DMS 273 (cell line): ENCODE measurements at regions not wholly inside any gene's neighbourhood (a gene's known extent, or its start where the extent isn't known, plus 50 kb on each side); places are given as distances from the start of the nearest gene placed in this dataset.

Experiments
- DNase-seq: peaks from one replicate; lab custom pipeline; 2025; ENCODE audit not compliant: unreplicated experiment; lab: John Stamatoyannopoulos, UW

GRCh38 chr15:61743345-61743909 lies 316.8 kb downstream of the VPS13C start:
- no peak for DNase-seq

GRCh38 chr15:61742591-61742990 lies 317.7 kb downstream of the VPS13C start:
- no peak for DNase-seq

GRCh38 chr15:61736790-61737189 lies 323.5 kb downstream of the VPS13C start:
- DNase-seq: no peak

GRCh38 chr15:61731099-61731498 lies 329.1 kb downstream of the VPS13C start:
- DNase-seq: no peak

GRCh38 chr15:61729646-61730045 lies 330.6 kb downstream of the VPS13C start:
- DNase-seq: no peak

- no peak for DNase-seq
Observed at GRCh38 chr15:61726166-61726565, 334.1 kb downstream of the VPS13C start.

- DNase-seq: no peak
Observed at GRCh38 chr15:61725251-61725650, 335.0 kb downstream of the VPS13C start.

- peak; percentile 1 for DNase-seq
Observed at GRCh38 chr15:61724251-61724939, 335.9 kb downstream of the VPS13C start.

- no peak for DNase-seq
Observed at GRCh38 chr15:61721418-61721817, 338.8 kb downstream of the VPS13C start.

- DNase-seq: no peak
Observed at GRCh38 chr15:61720197-61720704, 340.0 kb downstream of the VPS13C start.

- DNase-seq: peak; percentile 1
Observed at GRCh38 chr15:61715082-61715481, 345.2 kb downstream of the VPS13C start.

- DNase-seq: no peak
Observed at GRCh38 chr15:61712129-61712759, 348.0 kb downstream of the VPS13C start.

- DNase-seq: peak; percentile 1
Observed at GRCh38 chr15:61702224-61703020, 357.8 kb downstream of the VPS13C start.

- no peak for DNase-seq
Observed at GRCh38 chr15:61701455-61701854, 358.8 kb downstream of the VPS13C start.

- no peak for DNase-seq
Observed at GRCh38 chr15:61700803-61701202, 359.4 kb downstream of the VPS13C start.

GRCh38 chr15:61697796-61698195 lies 362.5 kb downstream of the VPS13C start:
- no peak for DNase-seq

GRCh38 chr15:61689067-61689466 lies 371.2 kb downstream of the VPS13C start:
- DNase-seq: no peak

- no peak for DNase-seq
Observed at GRCh38 chr15:61687651-61688050, 372.6 kb downstream of the VPS13C start.

- no peak for DNase-seq
Observed at GRCh38 chr15:61687124-61687523, 373.1 kb downstream of the VPS13C start.

- no peak for DNase-seq
Observed at GRCh38 chr15:61685971-61686370, 374.3 kb downstream of the VPS13C start.

GRCh38 chr15:61685534-61685933 lies 374.7 kb downstream of the VPS13C start:
- DNase-seq: no peak
